Adrenal gland (tissue), 5 donors: ENCODE measurements at regions not wholly inside any gene's neighbourhood (a gene's known extent, or its start where the extent isn't known, plus 50 kb on each side); places are given as distances from the start of the nearest gene placed in this dataset.

Experiments
- CTCF ChIP-seq, 6 experiments: fragments of 450-650 bp in 4 of 6; fragments of 200-600 bp in 2 of 6; sonication (generic) in 1 of 6; IDR thresholded peaks; 1 replicate in 5 of 6; 2 replicates in 1 of 6; pipeline versions ENCODE4 v1.5.1 to v1.8.0; 2016 to 2021; ENCODE audit warnings: antibody characterized with exemption in 6 of 6, mild to moderate bottlenecking in 2 of 6, moderate library complexity in 1 of 6
- POLR2A ChIP-seq, 2 donors: fragments of 450-650 bp; IDR thresholded peaks; one replicate each; pipeline ENCODE4 v1.6.1; 2017; ENCODE audit warnings: antibody characterized with exemption in 2 of 2, mild to moderate bottlenecking in 2 of 2, moderate library complexity in 1 of 2
- donor health status: DM: no; HTN: no; CAD: no.

- TF ChIP-seq CTCF (IDR thresholded peaks at IDR 0.05) (no peak), POLR2A (IDR thresholded peaks at IDR 0.05) (no peak)
Observed at GRCh38 chr1:58223522-58223921, 323.0 kb downstream of the OMA1 start.
